Stimulated activated CD4-positive, alpha-beta T cell treated with anti-CD3 and anti-CD28 coated beads, Interleukin-4, amount 100 ng/mL, for 4 hours (primary cell): ENCODE measurements at regions not wholly inside any gene's neighbourhood (a gene's known extent, or its start where the extent isn't known, plus 50 kb on each side); places are given as distances from the start of the nearest gene placed in this dataset.

Source experiments
- DNase-seq, 2 experiments: peaks; one replicate each; pipeline ENCODE4 v3.0.0-alpha.2; 2020

GRCh38 chr7:20952916-20953315, 166.2 kb upstream of the SP8 start:
- no peak for DNase-seq

- DNase-seq = no peak
These were observed 168.3 kb upstream of the SP8 start for GRCh38 chr7:20954711-20955619.

GRCh38 chr7:20958572-20958971, 171.9 kb upstream of the SP8 start:
- no peak for DNase-seq

- DNase-seq = no peak
These were observed 172.6 kb upstream of the SP8 start for GRCh38 chr7:20959281-20959680.

GRCh38 chr7:20963556-20964280, 177.0 kb upstream of the SP8 start:
- DNase-seq = no peak

GRCh38 chr7:20964281-20964918, 177.7 kb upstream of the SP8 start:
- no peak for DNase-seq

GRCh38 chr7:20971219-20971618, 184.5 kb upstream of the SP8 start:
- no peak for DNase-seq

- no peak for DNase-seq
These were observed 193.5 kb upstream of the SP8 start for GRCh38 chr7:20980232-20980631.

- DNase-seq = no peak
These were observed 194.1 kb upstream of the SP8 start for GRCh38 chr7:20980668-20981264.

- no peak for DNase-seq
These were observed 201.7 kb upstream of the SP8 start for GRCh38 chr7:20988340-20988739.

- DNase-seq = no peak
These were observed 204.9 kb upstream of the SP8 start for GRCh38 chr7:20991544-20991943.

GRCh38 chr7:20993693-20994092, 207.0 kb upstream of the SP8 start:
- DNase-seq = no peak

- no peak for DNase-seq
These were observed 211.6 kb upstream of the SP8 start for GRCh38 chr7:20998309-20998708.

GRCh38 chr7:21011153-21011552, 224.5 kb upstream of the SP8 start:
- no peak for DNase-seq

- no peak for DNase-seq
These were observed 227.3 kb upstream of the SP8 start for GRCh38 chr7:21013765-21014539.

- DNase-seq = no peak
These were observed 234.0 kb upstream of the SP8 start for GRCh38 chr7:21020667-21021066.

GRCh38 chr7:21023841-21024484, 237.3 kb upstream of the SP8 start:
- no peak for DNase-seq

- DNase-seq = no peak
These were observed 237.8 kb upstream of the SP8 start for GRCh38 chr7:21024485-21024867.

GRCh38 chr7:21028186-21028585, 241.5 kb upstream of the SP8 start:
- DNase-seq = no peak

GRCh38 chr7:21028599-21028998, 241.9 kb upstream of the SP8 start:
- no peak for DNase-seq

GRCh38 chr7:21029006-21029405, 242.3 kb upstream of the SP8 start:
- DNase-seq = no peak
